ENCODE measurements at regions not wholly inside any gene's neighbourhood (a gene's known extent, or its start where the extent isn't known, plus 50 kb on each side); places are given as distances from the start of the nearest gene placed in this dataset.

- H3K4me2 ChIP-seq (ENCODE audit: unreplicated experiment): no peak overlapping the region
- no peaks in the 10 kb centered on the region for H3K9me2 ChIP-seq (ENCODE audit: insufficient read depth)
- H2AFZ ChIP-seq: no peak overlapping the region
- in situ Hi-C loops (cut with MboI): no loop called here
- H3K9me3 ChIP-seq (ENCODE audit: low read depth): no peaks in the 10 kb centered on the region
- 13 to 50% methylated on average over 1 of the region's 1 CpG for WGBS, 2 experiments (ENCODE audit: low coverage in 1 of 2, low lambda C conversion rate in 2 of 2, missing lambda C conversion rate in 2 of 2)
- H4K20me1 ChIP-seq (ENCODE audit: insufficient read depth): no peaks in the 10 kb centered on the region
- DNase-seq: no peak
- H3K27ac ChIP-seq: no peak overlapping the region
- no peaks in the 10 kb centered on the region for H3K4me1 ChIP-seq (ENCODE audit: insufficient read depth)
- H3K27me3 ChIP-seq (replicated peaks; ENCODE audit: insufficient read depth): no peaks in the 10 kb centered on the region
- H3K9ac ChIP-seq: no peak overlapping the region
- no peaks in the 10 kb centered on the region for H3F3A ChIP-seq (ENCODE audit: insufficient read depth)
- no peaks in the 10 kb centered on the region for H3K36me3 ChIP-seq (ENCODE audit: low read depth)
- H3K4me3 ChIP-seq: no peak overlapping the region
- H3K79me2 ChIP-seq (ENCODE audit: insufficient read depth): no peaks in the 10 kb centered on the region
- TF ChIP-seq EZH2phosphoT487 (IDR thresholded peaks at IDR 0.05; ENCODE audit: insufficient read depth, low read depth): no peak
- no peak for TF ChIP-seq EZH2 (IDR thresholded peaks at IDR 0.05; ENCODE audit: insufficient read depth, poor library complexity, severe bottlenecking)
These were observed 499.8 kb downstream of the MID1IP1 start for GRCh38 chrX:39301036-39301435.

GRCh38 chrX:39302838-39303237 lies 501.6 kb downstream of the MID1IP1 start:
- Histone ChIP-seq H3F3A (ENCODE audit: insufficient read depth) (no peaks in the 10 kb centered on the region), H3K27me3 (replicated peaks; ENCODE audit: insufficient read depth) (no peaks in the 10 kb centered on the region), H3K4me1 (ENCODE audit: insufficient read depth) (no peaks in the 10 kb centered on the region), H3K4me2 (ENCODE audit: unreplicated experiment) (no peak overlapping the region), H3K27ac (no peak overlapping the region), H4K20me1 (ENCODE audit: insufficient read depth) (no peaks in the 10 kb centered on the region), H3K4me3 (no peak overlapping the region), H3K9me2 (ENCODE audit: insufficient read depth) (no peaks in the 10 kb centered on the region), H3K9me3 (ENCODE audit: low read depth) (no peaks in the 10 kb centered on the region), H3K9ac (no peak overlapping the region), H3K36me3 (ENCODE audit: low read depth) (no peaks in the 10 kb centered on the region), H3K79me2 (ENCODE audit: insufficient read depth) (no peaks in the 10 kb centered on the region), H2AFZ (no peak overlapping the region)
- 33 to 60% methylated on average over 1 of the region's 1 CpG for WGBS, 2 experiments (ENCODE audit: low coverage in 1 of 2, low lambda C conversion rate in 2 of 2, missing lambda C conversion rate in 2 of 2)
- TF ChIP-seq EZH2phosphoT487 (IDR thresholded peaks at IDR 0.05; ENCODE audit: insufficient read depth, low read depth) (no peak), EZH2 (IDR thresholded peaks at IDR 0.05; ENCODE audit: insufficient read depth, poor library complexity, severe bottlenecking) (no peak)
- in situ Hi-C loops (cut with MboI): no loop called here
- DNase-seq: no peak

- no peaks in the 10 kb centered on the region for H3F3A ChIP-seq (ENCODE audit: insufficient read depth)
- in situ Hi-C loops (cut with MboI): no loop called here
- H3K9ac ChIP-seq: no peak overlapping the region
- H3K4me3 ChIP-seq: no peak overlapping the region
- TF ChIP-seq EZH2phosphoT487 (IDR thresholded peaks at IDR 0.05; ENCODE audit: insufficient read depth, low read depth) (no peak), EZH2 (IDR thresholded peaks at IDR 0.05; ENCODE audit: insufficient read depth, poor library complexity, severe bottlenecking) (no peak)
- no peak overlapping the region for H3K27ac ChIP-seq
- H3K9me2 ChIP-seq (ENCODE audit: insufficient read depth): no peaks in the 10 kb centered on the region
- no peak overlapping the region for H2AFZ ChIP-seq
- H4K20me1 ChIP-seq (ENCODE audit: insufficient read depth): no peaks in the 10 kb centered on the region
- H3K4me1 ChIP-seq (ENCODE audit: insufficient read depth): no peaks in the 10 kb centered on the region
- no peaks in the 10 kb centered on the region for H3K27me3 ChIP-seq (replicated peaks; ENCODE audit: insufficient read depth)
- no peaks in the 10 kb centered on the region for H3K36me3 ChIP-seq (ENCODE audit: low read depth)
- H3K4me2 ChIP-seq (ENCODE audit: unreplicated experiment): no peak overlapping the region
- DNase-seq: no peak
- H3K79me2 ChIP-seq (ENCODE audit: insufficient read depth): no peaks in the 10 kb centered on the region
- WGBS, 2 experiments (ENCODE audit: low coverage in 1 of 2, low lambda C conversion rate in 2 of 2, missing lambda C conversion rate in 2 of 2): 50 to 67% methylated on average over 1 of the region's 1 CpG
- H3K9me3 ChIP-seq (ENCODE audit: low read depth): no peaks in the 10 kb centered on the region
These were observed 503.5 kb downstream of the MID1IP1 start for GRCh38 chrX:39304746-39305145.

GRCh38 chrX:39307488-39307887 lies 506.2 kb downstream of the MID1IP1 start:
- Histone ChIP-seq H3K36me3 (ENCODE audit: low read depth) (no peaks in the 10 kb centered on the region), H3K4me2 (ENCODE audit: unreplicated experiment) (no peak overlapping the region), H3F3A (ENCODE audit: insufficient read depth) (no peaks in the 10 kb centered on the region), H3K9me3 (ENCODE audit: low read depth) (no peaks in the 10 kb centered on the region), H3K27me3 (replicated peaks; ENCODE audit: insufficient read depth) (no peaks in the 10 kb centered on the region), H4K20me1 (ENCODE audit: insufficient read depth) (no peaks in the 10 kb centered on the region), H3K27ac (no peak overlapping the region), H2AFZ (no peak overlapping the region), H3K4me3 (no peak overlapping the region), H3K9ac (no peak overlapping the region), H3K9me2 (ENCODE audit: insufficient read depth) (no peaks in the 10 kb centered on the region), H3K79me2 (ENCODE audit: insufficient read depth) (no peaks in the 10 kb centered on the region), H3K4me1 (ENCODE audit: insufficient read depth) (no peaks in the 10 kb centered on the region)
- in situ Hi-C loops (cut with MboI): no loop called here
- TF ChIP-seq EZH2 (IDR thresholded peaks at IDR 0.05; ENCODE audit: insufficient read depth, poor library complexity, severe bottlenecking) (no peak), EZH2phosphoT487 (IDR thresholded peaks at IDR 0.05; ENCODE audit: insufficient read depth, low read depth) (no peak)
- DNase-seq: no peak
- 92 to 93% methylated on average over 2 of the region's 2 CpGs for WGBS, 2 experiments (ENCODE audit: low coverage in 1 of 2, low lambda C conversion rate in 2 of 2, missing lambda C conversion rate in 2 of 2)

GRCh38 chrX:39308126-39308525 lies 506.9 kb downstream of the MID1IP1 start:
- no peak for TF ChIP-seq EZH2phosphoT487 (IDR thresholded peaks at IDR 0.05; ENCODE audit: insufficient read depth, low read depth)
- TF ChIP-seq EZH2 (IDR thresholded peaks at IDR 0.05; ENCODE audit: insufficient read depth, poor library complexity, severe bottlenecking): no peak
- in situ Hi-C loops (cut with MboI): no loop called here
- Histone ChIP-seq H3K4me2 (ENCODE audit: unreplicated experiment) (no peak overlapping the region), H3K4me3 (no peak overlapping the region), H3K27ac (no peak overlapping the region), H3K9me2 (ENCODE audit: insufficient read depth) (no peaks in the 10 kb centered on the region), H3K27me3 (replicated peaks; ENCODE audit: insufficient read depth) (no peaks in the 10 kb centered on the region), H3K79me2 (ENCODE audit: insufficient read depth) (no peaks in the 10 kb centered on the region), H3K36me3 (ENCODE audit: low read depth) (no peaks in the 10 kb centered on the region), H3K9ac (no peak overlapping the region), H3F3A (ENCODE audit: insufficient read depth) (no peaks in the 10 kb centered on the region), H4K20me1 (ENCODE audit: insufficient read depth) (no peaks in the 10 kb centered on the region), H3K4me1 (ENCODE audit: insufficient read depth) (no peaks in the 10 kb centered on the region), H2AFZ (no peak overlapping the region), H3K9me3 (ENCODE audit: low read depth) (no peaks in the 10 kb centered on the region)
- DNase-seq: no peak
- WGBS, 2 experiments (ENCODE audit: low coverage in 1 of 2, low lambda C conversion rate in 2 of 2, missing lambda C conversion rate in 2 of 2): 20 to 22% methylated on average over 1 of the region's 1 CpG
